Spleen (tissue), 11 donors: ENCODE measurements at regions not wholly inside any gene's neighbourhood (a gene's known extent, or its start where the extent isn't known, plus 50 kb on each side); places are given as distances from the start of the nearest gene placed in this dataset.

Source experiments
- DNase-seq: peaks from one replicate; pipeline ENCODE4 v3.0.0-alpha.2; 2020
- H3K27ac ChIP-seq, 8 donors: fragments of 200-600 bp; sonication (generic) in 7 of 8; 1 replicate in 4 of 8; 2 replicates in 4 of 8; pipeline versions ENCODE4 v1.5.0 to v1.8.0; 2016 to 2021; ENCODE audit warnings: inconsistent platforms in 4 of 8, mild to moderate bottlenecking in 4 of 8, moderate library complexity in 1 of 8
- H3K27me3 ChIP-seq, 7 donors: fragments of 200-600 bp; sonication (generic) in 6 of 7; replicated peaks in 1 of 7; 1 replicate in 4 of 7; 2 replicates in 3 of 7; pipeline versions ENCODE4 v1.5.0 to v1.8.0; 2016 to 2021; ENCODE audit warnings: inconsistent platforms in 3 of 7, mild to moderate bottlenecking in 1 of 7
- H3K36me3 ChIP-seq, 6 donors: fragments of 200-600 bp; sonication (generic) in 5 of 6; 1 replicate in 4 of 6; 2 replicates in 2 of 6; pipeline versions ENCODE4 v1.5.0 to v1.8.0; 2016 to 2021; ENCODE audit warnings: inconsistent platforms in 2 of 6
- H3K4me1 ChIP-seq, 6 donors: fragments of 200-600 bp; sonication (generic) in 5 of 6; 1 replicate in 3 of 6; 2 replicates in 3 of 6; pipeline versions ENCODE4 v1.5.0 to v1.8.0; 2016 to 2021; ENCODE audit warnings: inconsistent platforms in 3 of 6
- H3K4me3 ChIP-seq, 8 donors: fragments of 200-600 bp; sonication (generic) in 7 of 8; 1 replicate in 4 of 8; 2 replicates in 4 of 8; pipeline versions ENCODE4 v1.5.0 to v1.8.0; 2016 to 2021; ENCODE audit warnings: inconsistent platforms in 4 of 8, mild to moderate bottlenecking in 4 of 8, moderate library complexity in 2 of 8
- H3K9me3 ChIP-seq, 8 donors: fragments of 200-600 bp; sonication (generic) in 7 of 8; 1 replicate in 4 of 8; 2 replicates in 4 of 8; pipeline versions ENCODE4 v1.5.0 to v1.8.0; 2016 to 2021; ENCODE audit warnings: inconsistent platforms in 4 of 8
- CTCF ChIP-seq, 11 experiments: fragments of 200-600 bp in 7 of 11; fragments of 450-650 bp in 4 of 11; sonication (generic) in 4 of 11; IDR thresholded peaks in 8 of 11; conservative IDR thresholded peaks in 3 of 11; 1 replicate in 7 of 11; 2 replicates in 4 of 11; pipeline versions ENCODE4 v1.4.0 to v1.8.0; 2016 to 2021; ENCODE audit warnings: antibody characterized with exemption in 11 of 11, inconsistent platforms in 4 of 11, mild to moderate bottlenecking in 1 of 11
- POLR2A ChIP-seq, 3 donors: fragments of 450-650 bp; IDR thresholded peaks; one replicate each; pipeline ENCODE4 v1.5.1; 2017; ENCODE audit warnings: antibody characterized with exemption in 3 of 3, mild to moderate bottlenecking in 1 of 3
- POLR2AphosphoS5 ChIP-seq, 3 donors: sonication (generic); formaldehyde crosslinking; IDR thresholded peaks; one replicate each; pipeline ENCODE4 v1.5.1; 2017; ENCODE audit warnings: antibody characterized with exemption in 3 of 3
- WGBS, 5 donors: extraction: QIAGEN DNeasy Blood & Tissue Kit in 3 of 5; methylation state at CpG; one replicate each; pipeline versions ENCODE4 v1.1.5 to v1.1.7; 2013 to 2018; 5-methylcytosine and 5-hydroxymethylcytosine counted together
- intact Hi-C: fragments of 100-400 bp; cut with DNase I; formaldehyde crosslinking; loops from one replicate; pipeline ENCODE4 v1.15.0; 2023; ENCODE audit warnings: low total_unique reads
- donor health status: healthy with polysubstance abuse.
- donor health status: DM: no; HTN: no; CAD: no; lungs with moderate emphysema.
- donor health status: DM: no; HTN: no; CAD: no.
- donor health status: Bipolar disorder and iron deficiency.
- donor health status: healthy.
- donor health status: DM: no; HTN: no; CAD: no.
- donor health status: DM: yes; HTN: yes; CAD: no.

DNA sequence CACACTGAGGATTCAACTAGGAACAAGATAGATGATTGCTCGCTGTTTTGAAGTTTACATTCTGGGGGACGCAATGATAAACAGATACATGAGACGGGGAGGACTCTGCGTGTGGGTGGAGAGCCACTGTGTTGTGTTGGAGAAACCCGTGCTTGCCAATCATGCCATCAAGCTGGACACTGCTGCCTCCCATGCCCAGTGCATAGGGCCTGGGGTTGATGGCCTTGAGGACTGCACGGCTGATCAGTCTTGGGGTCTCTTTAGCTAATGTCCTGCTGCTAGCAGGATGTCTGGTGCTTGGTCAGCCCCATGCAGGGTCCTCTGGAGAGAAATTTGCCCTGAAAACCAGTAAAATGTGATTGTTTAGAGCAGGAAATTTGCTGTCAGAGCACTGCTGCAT is 221.2 kb upstream of the B3GAT1 start:
- TF ChIP-seq POLR2AphosphoS5 (IDR thresholded peaks at IDR 0.05) = no peak
- TF ChIP-seq POLR2A (IDR thresholded peaks at IDR 0.05) = no peak
- TF ChIP-seq CTCF (IDR thresholded peaks at IDR 0.05 in 8 of 11, conservative IDR thresholded peaks at IDR 0.05 in 3 of 11) = no peak
- no peak overlapping the region for H3K27ac ChIP-seq
- intact Hi-C loops = loop anchor here (5.0 kb wide), 1 partner anchor 211 kb away; no protein-coding TSS in a partner anchor
- H3K27me3 ChIP-seq = peaks cover 0 to 26% (median 0%) of the 10 kb centered on the region in 7 donors
- H3K9me3 ChIP-seq = no peaks in the 10 kb centered on the region
- H3K4me3 ChIP-seq = no peak overlapping the region
- H3K36me3 ChIP-seq = no peaks in the 10 kb centered on the region
- H3K4me1 ChIP-seq = no peaks in the 10 kb centered on the region
- 86 to 96% (median 89%) methylated on average over 6 of the region's 6 CpGs for WGBS, 5 donors
- no peak for DNase-seq

- H3K9me3 ChIP-seq = no peaks in the 10 kb centered on the region
- H3K27ac ChIP-seq = no peak overlapping the region
- no peaks in the 10 kb centered on the region for H3K4me1 ChIP-seq
- intact Hi-C loops = loop anchor here (5.0 kb wide), 1 partner anchor 210 kb away; no protein-coding TSS in a partner anchor
- H3K36me3 ChIP-seq = no peaks in the 10 kb centered on the region
- TF ChIP-seq POLR2AphosphoS5 (IDR thresholded peaks at IDR 0.05) = no peak
- no peak for TF ChIP-seq CTCF (IDR thresholded peaks at IDR 0.05 in 8 of 11, conservative IDR thresholded peaks at IDR 0.05 in 3 of 11)
- TF ChIP-seq POLR2A (IDR thresholded peaks at IDR 0.05) = no peak
- no peak overlapping the region for H3K4me3 ChIP-seq
- peak; percentile 61 for DNase-seq
- peaks cover 0 to 23% (median 0%) of the 10 kb centered on the region in 7 donors for H3K27me3 ChIP-seq
- 76 to 83% (median 80%) methylated on average over 11 to 16 of the region's 16 CpGs for WGBS, 5 donors
These were observed 220.5 kb upstream of the B3GAT1 start for GRCh38 chr11:134632347-134633119.

- no peak for DNase-seq
- Histone ChIP-seq H3K27me3 (peaks cover 0 to 14% (median 0%) of the 10 kb centered on the region in 7 donors), H3K9me3 (no peaks in the 10 kb centered on the region), H3K4me1 (no peaks in the 10 kb centered on the region), H3K27ac (no peak overlapping the region), H3K36me3 (no peaks in the 10 kb centered on the region), H3K4me3 (no peak overlapping the region)
- WGBS, 5 donors = 83 to 90% (median 88%) methylated on average over 12 to 13 of the region's 13 CpGs
- TF ChIP-seq CTCF (IDR thresholded peaks at IDR 0.05 in 8 of 11, conservative IDR thresholded peaks at IDR 0.05 in 3 of 11) = no peak
- TF ChIP-seq POLR2A (IDR thresholded peaks at IDR 0.05) = no peak
- intact Hi-C loops = loop anchor here (5.0 kb wide), 1 partner anchor 209 kb away; no protein-coding TSS in a partner anchor
These were observed 218.8 kb upstream of the B3GAT1 start for GRCh38 chr11:134630861-134631260.

DNA sequence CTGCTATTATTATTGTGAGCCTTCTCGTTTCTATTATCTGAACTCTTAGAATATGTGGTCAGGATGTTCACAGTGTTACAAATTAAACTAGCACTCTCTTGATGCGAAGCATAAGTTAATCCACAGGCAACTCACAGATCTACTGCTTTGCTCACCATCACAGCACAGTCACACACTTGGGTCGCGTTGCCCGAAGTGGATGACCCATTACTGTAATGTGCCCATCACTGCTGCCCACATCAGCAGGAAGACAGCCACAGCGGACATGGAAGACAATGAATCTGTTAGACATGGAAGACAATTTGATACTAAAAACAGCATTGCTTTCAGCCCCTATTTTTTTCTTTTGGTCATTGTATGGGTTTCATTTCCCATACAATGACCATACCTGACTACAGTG is 216.4 kb upstream of the B3GAT1 start:
- no peak overlapping the region for H3K27ac ChIP-seq
- H3K27me3 ChIP-seq = peaks cover 0 to 9% (median 0%) of the 10 kb centered on the region in 7 donors
- intact Hi-C loops = no loop called here
- no peaks in the 10 kb centered on the region for H3K4me1 ChIP-seq
- H3K4me3 ChIP-seq = no peak overlapping the region
- no peaks in the 10 kb centered on the region for H3K9me3 ChIP-seq
- WGBS, 5 donors = 87 to 91% (median 91%) methylated on average over 6 of the region's 6 CpGs
- TF ChIP-seq POLR2AphosphoS5 (IDR thresholded peaks at IDR 0.05) = no peak
- TF ChIP-seq POLR2A (IDR thresholded peaks at IDR 0.05) = no peak
- TF ChIP-seq CTCF (IDR thresholded peaks at IDR 0.05 in 8 of 11, conservative IDR thresholded peaks at IDR 0.05 in 3 of 11) = no peak
- no peaks in the 10 kb centered on the region for H3K36me3 ChIP-seq
- DNase-seq = no peak
